IMR-90 (cell line): ENCODE measurements at regions not wholly inside any gene's neighbourhood (a gene's known extent, or its start where the extent isn't known, plus 50 kb on each side); places are given as distances from the start of the nearest gene placed in this dataset.

Experiments used
- ATAC-seq: fragments of 200-7000 bp; cut with Tn5 transposase; 2 replicates; pipeline ENCODE4 v1.9.1; 2020; ENCODE audit warnings: low read depth, mild to moderate bottlenecking, moderate library complexity
- BruUV-seq: library from RNA; stranded (reverse); fragments of 400-500 nt; replicated peaks from 2 replicates; lab custom pipeline; 2021; lab: Mats Ljungman, UMichigan
- CTCF ChIA-PET: fragments of 300-600 bp; formaldehyde crosslinking; extraction: SDS; loops from one replicate; lab custom pipeline; 2021; ENCODE audit warnings: antibody characterized with exemption; lab: Yijun Ruan, JAX
- POLR2A ChIA-PET: fragments of 300-600 bp; sonication (Branson Sonifier 250); formaldehyde crosslinking; loops from one replicate; lab custom pipeline; 2022; ENCODE audit warnings: antibody characterized with exemption; ENCODE audit not compliant: unreplicated experiment; lab: Charles Lee
- DNase-seq: peaks from one replicate; pipeline ENCODE4 v3.0.0; 2013
- H2AFZ ChIP-seq: replicated peaks from 2 replicates; pipeline ENCODE3; 2013; ENCODE audit warnings: low read length, mild to moderate bottlenecking; ENCODE audit not compliant: poor library complexity
- H2AK5ac ChIP-seq: 2 replicates; pipeline ENCODE4 v1.6.1; 2013; ENCODE audit warnings: low read depth, low read length, inconsistent platforms
- H2AK9ac ChIP-seq: replicated peaks from 2 replicates; pipeline ENCODE3; 2013; ENCODE audit warnings: mild to moderate bottlenecking, low read depth, low read length, moderate library complexity; ENCODE audit not compliant: poor library complexity
- H2BK120ac ChIP-seq: 2 replicates; pipeline ENCODE4 v1.6.1; 2013; ENCODE audit warnings: low read depth, low read length, inconsistent platforms
- H2BK15ac ChIP-seq: 3 replicates; pipeline ENCODE4 v1.6.1; 2013; ENCODE audit warnings: low read depth, low read length, inconsistent platforms
- H2BK20ac ChIP-seq: 2 replicates; pipeline ENCODE4 v1.6.1; 2013; ENCODE audit warnings: low read depth, mild to moderate bottlenecking, inconsistent platforms, low read length, moderate library complexity
- H2BK5ac ChIP-seq: 2 replicates; pipeline ENCODE4 v1.6.1; 2013; ENCODE audit warnings: mild to moderate bottlenecking, low read depth, low read length, inconsistent platforms; ENCODE audit not compliant: poor library complexity, severe bottlenecking
- H3K14ac ChIP-seq: replicated peaks from 2 replicates; pipeline ENCODE4 v1.6.1; 2013; ENCODE audit warnings: low read depth, low read length, inconsistent platforms
- H3K18ac ChIP-seq: 2 replicates; pipeline ENCODE4 v1.6.1; 2013; ENCODE audit warnings: low read depth, low read length, control low read depth
- H3K23ac ChIP-seq: 2 replicates; pipeline ENCODE4 v1.6.1; 2013; ENCODE audit warnings: low read depth, low read length, inconsistent platforms
- H3K27ac ChIP-seq: 2 replicates; pipeline ENCODE4 v1.5.1; 2013; ENCODE audit warnings: mild to moderate bottlenecking, control low read depth, low read length; ENCODE audit not compliant: insufficient read depth
- H3K27me3 ChIP-seq: 2 replicates; pipeline ENCODE4 v1.6.1; 2013; ENCODE audit warnings: low read length; ENCODE audit not compliant: control insufficient read depth, insufficient read depth
- H3K36me3 ChIP-seq: 2 replicates; pipeline ENCODE4 v1.6.1; 2013; ENCODE audit warnings: low read length, mixed read lengths; ENCODE audit not compliant: control insufficient read depth, insufficient read depth
- H3K4ac ChIP-seq: 2 replicates; pipeline ENCODE4 v1.6.1; 2013; ENCODE audit warnings: low read depth, low read length, inconsistent platforms
- H3K4me1 ChIP-seq: 2 replicates; pipeline ENCODE4 v1.6.1; 2013; ENCODE audit warnings: low read length, mixed read lengths; ENCODE audit not compliant: control insufficient read depth, insufficient read depth
- H3K4me2 ChIP-seq: 2 replicates; pipeline ENCODE4 v1.6.1; 2013; ENCODE audit warnings: low read depth, mild to moderate bottlenecking, control low read depth, low read length, moderate library complexity
- H3K4me3 ChIP-seq: 2 replicates; pipeline ENCODE4 v1.5.1; 2013; ENCODE audit warnings: low read depth, mild to moderate bottlenecking, control low read depth, low read length, moderate library complexity; ENCODE audit not compliant: insufficient read depth
- H3K56ac ChIP-seq: 2 replicates; pipeline ENCODE4 v1.6.1; 2013; ENCODE audit warnings: low read length, inconsistent platforms; ENCODE audit not compliant: insufficient read depth; ENCODE audit errors: extremely low read depth
- H3K79me1 ChIP-seq, 2 experiments: 2 replicates each; pipeline ENCODE4 v1.6.1; 2013; ENCODE audit warnings: low read length in 2 of 2, inconsistent platforms in 1 of 2, low read depth in 1 of 2
- H3K9ac ChIP-seq: 2 replicates; pipeline ENCODE4 v1.6.1; 2013; ENCODE audit warnings: low read depth, low read length, control low read depth
- H3K9me1 ChIP-seq: 2 replicates; pipeline ENCODE4 v1.6.1; 2013; ENCODE audit warnings: low read length, inconsistent platforms; ENCODE audit not compliant: insufficient read depth
- H3K9me3 ChIP-seq: 2 replicates; pipeline ENCODE4 v1.6.1; 2013; ENCODE audit warnings: low read length; ENCODE audit not compliant: control insufficient read depth, insufficient read depth
- H4K20me1 ChIP-seq: 2 replicates; pipeline ENCODE4 v1.6.1; 2013; ENCODE audit warnings: low read length, inconsistent platforms; ENCODE audit not compliant: insufficient read depth
- H4K5ac ChIP-seq: 2 replicates; pipeline ENCODE4 v1.6.1; 2013; ENCODE audit warnings: mild to moderate bottlenecking, low read depth, low read length, control low read depth
- H4K8ac ChIP-seq, 2 experiments: 2 replicates each; pipeline ENCODE4 v1.6.1; 2013; ENCODE audit warnings: low read depth in 2 of 2, low read length in 2 of 2, control low read depth in 1 of 2, inconsistent platforms in 1 of 2
- H4K91ac ChIP-seq: 2 replicates; pipeline ENCODE4 v1.6.1; 2013; ENCODE audit warnings: low read depth, low read length, inconsistent platforms; ENCODE audit not compliant: insufficient read depth
- BHLHE40 ChIP-seq: fragments of 150-350 bp; IDR thresholded peaks from 2 replicates; pipeline ENCODE4 v1.6.1; 2016; ENCODE audit warnings: mild to moderate bottlenecking, low read depth, low read length
- FOS ChIP-seq: fragments of 150-350 bp; IDR thresholded peaks from 2 replicates; pipeline ENCODE4 v1.6.1; 2016; ENCODE audit warnings: low read depth, low read length
- WGBS, 2 experiments: methylation state at CpG; one replicate each; pipeline versions ENCODE4 v1.1.5 to v1.1.7; 2013; ENCODE audit warnings: missing lambda C conversion rate in 2 of 2; ENCODE audit not compliant: insufficient read length in 1 of 2; ENCODE audit errors: extremely low coverage in 2 of 2; 5-methylcytosine and 5-hydroxymethylcytosine counted together
- dilution Hi-C: fragments of 300-500 bp; cut with HindIII; formaldehyde crosslinking; loops from one replicate; pipeline ENCODE4 v1.14.3; 2018; ENCODE audit warnings: low sequenced_read_pairs; ENCODE audit not compliant: unreplicated experiment
- in situ Hi-C: fragments of 300-500 bp; cut with MboI; formaldehyde crosslinking; loops from 3 replicates; pipeline ENCODE4 v1.14.3; 2019; ENCODE audit warnings: low sequenced_read_pairs, inconsistent platforms, mixed read lengths
- intact Hi-C: fragments of 100-400 bp; cut with micrococcal nuclease; formaldehyde crosslinking; loops from 2 replicates; pipeline ENCODE4 v1.10.0; 2022

GRCh38 chr1:71324671-71325267 is 243.9 kb upstream of the ZRANB2 start:
- no peak overlapping the region for H3K14ac ChIP-seq
- H3K9ac ChIP-seq = no peak overlapping the region
- H3K36me3 ChIP-seq = no peaks in the 10 kb centered on the region
- H3K79me1 ChIP-seq = no peaks in the 10 kb centered on the region
- ChIA-PET CTCF (no interaction called here), POLR2A (no interaction called here)
- no peak overlapping the region for H2AK9ac ChIP-seq
- H3K4me3 ChIP-seq = no peak overlapping the region
- no peak overlapping the region for H2AK5ac ChIP-seq
- no peak overlapping the region for H4K8ac ChIP-seq
- no peaks in the 10 kb centered on the region for H3K27me3 ChIP-seq
- no peak overlapping the region for H2BK5ac ChIP-seq
- no peak overlapping the region for H4K5ac ChIP-seq
- WGBS, 2 experiments = no CpG with 5 or more reads among the region's 1 CpG
- H3K4ac ChIP-seq = no peak overlapping the region
- intact Hi-C loops = loop anchor here (2.0 kb wide), 1 partner anchor 50 kb away; no protein-coding TSS in a partner anchor
- DNase-seq (no peak), ATAC-seq (peak; percentile 40; the same call in 1 of the 2 replicates)
- H3K4me1 ChIP-seq = no peaks in the 10 kb centered on the region
- H4K91ac ChIP-seq = no peak overlapping the region
- in situ Hi-C loops = no loop called here
- H4K20me1 ChIP-seq = no peaks in the 10 kb centered on the region
- no peaks in the 10 kb centered on the region for H3K9me1 ChIP-seq
- H2AFZ ChIP-seq = no peak overlapping the region
- no peak overlapping the region for H2BK15ac ChIP-seq
- TF ChIP-seq FOS = no peak
- no peak for TF ChIP-seq BHLHE40
- no peak overlapping the region for H2BK20ac ChIP-seq
- dilution Hi-C loops = no loop called here
- no peak overlapping the region for H2BK120ac ChIP-seq
- no TSS peak for BruUV-seq
- no peak overlapping the region for H3K18ac ChIP-seq
- no peak overlapping the region for H3K56ac ChIP-seq
- no peak overlapping the region for H3K27ac ChIP-seq
- no peaks in the 10 kb centered on the region for H3K9me3 ChIP-seq
- no peak overlapping the region for H3K4me2 ChIP-seq
- H3K23ac ChIP-seq = no peak overlapping the region
